Motor neuron (in vitro differentiated cells): ENCODE measurements at regions not wholly inside any gene's neighbourhood (a gene's known extent, or its start where the extent isn't known, plus 50 kb on each side); places are given as distances from the start of the nearest gene placed in this dataset.

ENCODE experiments used
- ATAC-seq, 8 experiments: fragments of 200-7000 bp; cut with Tn5 transposase; replicated peaks in 6 of 8; 2 replicates each; pipeline ENCODE4 v1.8.0; 2021; ENCODE audit warnings: mild to moderate bottlenecking in 8 of 8, moderate library complexity in 8 of 8
- H3K27ac ChIP-seq, 2 donors: fragments of 250-450 bp; sonication (Bioruptor Pico); 2 replicates each; pipeline ENCODE4 v1.9.0; 2021; ENCODE audit warnings: antibody characterized with exemption in 2 of 2, mild to moderate bottlenecking in 2 of 2, moderate library complexity in 1 of 2
- H3K4me1 ChIP-seq, 2 donors: fragments of 250-450 bp; sonication (Bioruptor Pico); replicated peaks in 1 of 2; 2 replicates each; pipeline ENCODE4 v1.6.1; 2021; ENCODE audit warnings: antibody characterized with exemption in 2 of 2, mild to moderate bottlenecking in 2 of 2, moderate library complexity in 1 of 2
- H3K4me3 ChIP-seq, 5 donors: fragments of 250-450 bp; sonication (Bioruptor Pico); 2 replicates each; pipeline ENCODE4 v1.9.0; 2021; ENCODE audit warnings: antibody characterized with exemption in 5 of 5, mild to moderate bottlenecking in 5 of 5, moderate library complexity in 4 of 5
- WGBS, 10 experiments: fragments of 450-650 bp; shearing (Covaris generic); methylation state at CpG; one replicate each; pipeline ENCODE4 v1.0.0; 2022; 5-methylcytosine and 5-hydroxymethylcytosine counted together
- in situ Hi-C, 9 experiments: fragments of 400-800 bp; cut with MboI; loops; one replicate each; pipeline ENCODE4 v1.15.0; 2021; ENCODE audit warnings: low sequenced_read_pairs in 9 of 9, low pct_unique_long_range_greater_than_20kb in 2 of 9; ENCODE audit not compliant: unreplicated experiment in 9 of 9

- in situ Hi-C loops: no loop called here
- WGBS, 10 experiments: 29 to 100% (median 87%) methylated on average over 1 to 3 of the region's 3 CpGs; no CpG with 5 or more reads in 4 of the 10 experiments
- ATAC-seq: no peak
- Histone ChIP-seq H3K27ac (no peak overlapping the region), H3K4me1 (peaks cover 0 to 6% of the 10 kb centered on the region in 2 donors), H3K4me3 (no peak overlapping the region)
Observed at GRCh38 chr12:116644806-116645205, 85.6 kb downstream of the MAP1LC3B2 start.

- in situ Hi-C loops: no loop called here
- Histone ChIP-seq H3K4me1 (peaks cover 0 to 12% of the 10 kb centered on the region in 2 donors), H3K4me3 (no peak overlapping the region), H3K27ac (peak overlapping the region in 1 of 2 donors; percentile 53)
- 0 to 93% (median 63%) methylated on average over 1 to 2 of the region's 2 CpGs; no CpG with 5 or more reads in 3 of the 10 experiments for WGBS, 10 experiments
- peak in 6 of 8 experiments; percentile 29 to 71 (median 45) for ATAC-seq
Observed at GRCh38 chr12:116642683-116643082, 83.5 kb downstream of the MAP1LC3B2 start.

GRCh38 chr12:116642106-116642505 is 82.9 kb downstream of the MAP1LC3B2 start:
- Histone ChIP-seq H3K27ac (no peak overlapping the region), H3K4me3 (no peak overlapping the region), H3K4me1 (peaks cover 0 to 12% of the 10 kb centered on the region in 2 donors)
- ATAC-seq: no peak
- in situ Hi-C loops: no loop called here
- 9 to 93% (median 75%) methylated on average over 1 to 4 of the region's 4 CpGs for WGBS, 10 experiments

GRCh38 chr12:116640281-116640680 is 81.1 kb downstream of the MAP1LC3B2 start:
- no peak for ATAC-seq
- in situ Hi-C loops: no loop called here
- Histone ChIP-seq H3K4me3 (no peak overlapping the region), H3K27ac (no peak overlapping the region), H3K4me1 (peaks cover 3 to 17% of the 10 kb centered on the region in 2 donors)
- 33 to 100% (median 90%) methylated on average over 1 of the region's 1 CpG; no CpG with 5 or more reads in 4 of the 10 experiments for WGBS, 10 experiments

GRCh38 chr12:116639765-116640164 is 80.6 kb downstream of the MAP1LC3B2 start:
- H3K27ac ChIP-seq: no peak overlapping the region
- in situ Hi-C loops: no loop called here
- H3K4me3 ChIP-seq: no peak overlapping the region
- no peak for ATAC-seq
- 49 to 100% (median 85%) methylated on average over 1 to 4 of the region's 4 CpGs for WGBS, 10 experiments
- peaks cover 5 to 20% of the 10 kb centered on the region in 2 donors for H3K4me1 ChIP-seq

- Histone ChIP-seq H3K4me1 (peaks cover 5 to 20% of the 10 kb centered on the region in 2 donors), H3K27ac (no peak overlapping the region), H3K4me3 (no peak overlapping the region)
- ATAC-seq: peak in 2 of 8 experiments; percentile 23 to 30
- in situ Hi-C loops: no loop called here
- 31 to 100% (median 100%) methylated on average over 1 to 2 of the region's 2 CpGs; no CpG with 5 or more reads in 2 of the 10 experiments for WGBS, 10 experiments
Observed at GRCh38 chr12:116638376-116638775, 79.2 kb downstream of the MAP1LC3B2 start.

GRCh38 chr12:116637589-116638150 is 78.5 kb downstream of the MAP1LC3B2 start:
- 0 to 94% (median 61%) methylated on average over 1 to 6 of the region's 6 CpGs for WGBS, 10 experiments
- Histone ChIP-seq H3K4me1 (peaks cover 5 to 20% of the 10 kb centered on the region in 2 donors), H3K27ac (no peak overlapping the region), H3K4me3 (no peak overlapping the region)
- in situ Hi-C loops: no loop called here
- ATAC-seq: peak in 1 of 8 experiments; percentile 15

- no peak overlapping the region for H3K4me3 ChIP-seq
- in situ Hi-C loops: no loop called here
- no peak overlapping the region for H3K27ac ChIP-seq
- H3K4me1 ChIP-seq: peaks cover 6 to 25% of the 10 kb centered on the region in 2 donors
- no peak for ATAC-seq
- WGBS, 10 experiments: 69 to 91% (median 82%) methylated on average over 3 to 11 of the region's 11 CpGs
Observed at GRCh38 chr12:116636608-116637519, 77.7 kb downstream of the MAP1LC3B2 start.

GRCh38 chr12:116635487-116635886 is 76.3 kb downstream of the MAP1LC3B2 start:
- no peak overlapping the region for H3K4me3 ChIP-seq
- peak overlapping the region in 1 of 2 donors; percentile 28 for H3K27ac ChIP-seq
- peak in 5 of 8 experiments; percentile 50 to 86 (median 77) for ATAC-seq
- in situ Hi-C loops: no loop called here
- WGBS, 10 experiments: 60 to 100% (median 85%) methylated on average over 1 to 4 of the region's 9 CpGs; no CpG with 5 or more reads in 4 of the 10 experiments
- H3K4me1 ChIP-seq: peaks cover 20 to 38% of the 10 kb centered on the region in 2 donors

GRCh38 chr12:116633476-116633875 is 74.3 kb downstream of the MAP1LC3B2 start:
- ATAC-seq: no peak
- peaks cover 20 to 42% of the 10 kb centered on the region in 2 donors for H3K4me1 ChIP-seq
- no peak overlapping the region for H3K4me3 ChIP-seq
- H3K27ac ChIP-seq: no peak overlapping the region
- 80 to 100% (median 83%) methylated on average over 1 to 4 of the region's 5 CpGs; no CpG with 5 or more reads in 3 of the 10 experiments for WGBS, 10 experiments
- in situ Hi-C loops: no loop called here

- H3K27ac ChIP-seq: peak overlapping the region in 1 of 2 donors; percentile 3
- ATAC-seq: peak; percentile 69 to 89 (median 76)
- no peak overlapping the region for H3K4me3 ChIP-seq
- 35 to 100% (median 69%) methylated on average over 1 to 3 of the region's 4 CpGs; no CpG with 5 or more reads in 4 of the 10 experiments for WGBS, 10 experiments
- in situ Hi-C loops: no loop called here
- H3K4me1 ChIP-seq: peaks cover 20 to 42% of the 10 kb centered on the region in 2 donors
Observed at GRCh38 chr12:116631619-116632018, 72.4 kb downstream of the MAP1LC3B2 start.

- in situ Hi-C loops: no loop called here
- WGBS, 10 experiments: 10 to 87% (median 80%) methylated on average over 1 to 7 of the region's 7 CpGs; no CpG with 5 or more reads in 4 of the 10 experiments
- no peak for ATAC-seq
- H3K27ac ChIP-seq: peak overlapping the region in 1 of 2 donors; percentile 8
- no peak overlapping the region for H3K4me3 ChIP-seq
- peaks cover 20 to 39% of the 10 kb centered on the region in 2 donors for H3K4me1 ChIP-seq
Observed at GRCh38 chr12:116630762-116631161, 71.6 kb downstream of the MAP1LC3B2 start.

- Histone ChIP-seq H3K27ac (no peak overlapping the region), H3K4me3 (no peak overlapping the region), H3K4me1 (peaks cover 15 to 31% of the 10 kb centered on the region in 2 donors)
- no peak for ATAC-seq
- in situ Hi-C loops: no loop called here
- 19 to 100% (median 77%) methylated on average over 1 to 7 of the region's 10 CpGs; no CpG with 5 or more reads in 1 of the 10 experiments for WGBS, 10 experiments
Observed at GRCh38 chr12:116629480-116629879, 70.3 kb downstream of the MAP1LC3B2 start.
